SU-DHL-6 (cell line): ENCODE measurements at regions not wholly inside any gene's neighbourhood (a gene's known extent, or its start where the extent isn't known, plus 50 kb on each side); places are given as distances from the start of the nearest gene placed in this dataset.
A peak's percentile ranks its signal among the peaks of the same experiment; 100 is the strongest.
"Not testable (repeated sequence)": the region's sequence is repeated elsewhere in the genome, so short reads cannot be mapped to it uniquely, and the experiment has no call there.

Experiments
- H2AFZ ChIP-seq: fragments of 200-600 bp; sonication (generic); 2 replicates; pipeline ENCODE4 v1.6.1; 2014; ENCODE audit warnings: low read depth, mild to moderate bottlenecking, moderate library complexity, mixed read lengths, antibody characterized with exemption, low read length; ENCODE audit not compliant: severe bottlenecking
- H3F3A ChIP-seq: fragments of 200-600 bp; shearing (Covaris generic); 2 replicates; pipeline ENCODE4 v1.6.0; 2016; ENCODE audit warnings: antibody characterized with exemption, mild to moderate bottlenecking; ENCODE audit not compliant: insufficient read depth
- H3K27ac ChIP-seq: fragments of 200-600 bp; sonication (generic); 2 replicates; pipeline ENCODE4 v1.5.1; 2016; ENCODE audit warnings: low read depth, mild to moderate bottlenecking, low read length, moderate library complexity, mixed read lengths
- H3K27me3 ChIP-seq: fragments of 200-600 bp; sonication (generic), shearing (Covaris generic); 2 replicates; pipeline ENCODE4 v1.6.0; 2014; ENCODE audit warnings: mild to moderate bottlenecking, low read length
- H3K36me3 ChIP-seq: fragments of 200-600 bp; sonication (generic); 2 replicates; pipeline ENCODE4 v1.6.1; 2014; ENCODE audit warnings: mild to moderate bottlenecking, low read length, mixed read lengths
- H3K4me2 ChIP-seq: fragments of 300-600, 200-600 bp; shearing (Covaris generic), sonication (generic); 2 replicates; pipeline ENCODE4 v1.6.0; 2014; ENCODE audit warnings: low read length, low read depth, mild to moderate bottlenecking; ENCODE audit not compliant: poor library complexity, severe bottlenecking
- H3K4me3 ChIP-seq: fragments of 200-600 bp; sonication (generic); 2 replicates; pipeline ENCODE4 v1.5.1; 2014; ENCODE audit warnings: antibody characterized with exemption, low read length, mild to moderate bottlenecking, mixed read lengths; ENCODE audit not compliant: insufficient read depth, poor library complexity, severe bottlenecking
- H3K79me2 ChIP-seq: fragments of 200-600 bp; sonication (generic); 2 replicates; pipeline ENCODE4 v1.6.1; 2014; ENCODE audit warnings: mild to moderate bottlenecking, low read length, moderate library complexity; ENCODE audit not compliant: insufficient read depth
- H3K9ac ChIP-seq: fragments of 200-600 bp; sonication (generic); 2 replicates; pipeline ENCODE4 v1.7.0; 2014; ENCODE audit warnings: mild to moderate bottlenecking, low read length
- H3K9me2 ChIP-seq: fragments of 200-600 bp; sonication (generic); replicated peaks from 2 replicates; pipeline ENCODE4 v1.6.1; 2014; ENCODE audit warnings: low read length; ENCODE audit not compliant: insufficient read depth
- H3K9me3 ChIP-seq: fragments of 200-600 bp; sonication (generic); 2 replicates; pipeline ENCODE4 v1.6.1; 2014; ENCODE audit warnings: low read length, mixed read lengths; ENCODE audit not compliant: insufficient read depth
- H4K20me1 ChIP-seq: fragments of 200-600 bp; sonication (generic); 2 replicates; pipeline ENCODE4 v1.6.1; 2014; ENCODE audit warnings: low read depth, mild to moderate bottlenecking, antibody characterized with exemption, low read length, moderate library complexity, mixed read lengths
- EZH2phosphoT487 ChIP-seq: fragments of 200-600 bp; sonication (generic), shearing (Covaris generic); conservative IDR thresholded peaks from 2 replicates; pipeline ENCODE4 v1.6.1; 2018; ENCODE audit warnings: mild to moderate bottlenecking, antibody characterized with exemption, low read length, moderate library complexity, mixed read lengths
- TF ChIP-seq, protein P1 (sequence below): fragments of 200-600 bp; sonication (generic); IDR thresholded peaks from one replicate; pipeline ENCODE4 v1.5.1; 2017; ENCODE audit warnings: antibody characterized with exemption, mild to moderate bottlenecking, low read length, moderate library complexity; ENCODE audit not compliant: insufficient read depth, poor library complexity, severe bottlenecking

- peaks cover 3% of the 10 kb centered on the region; the same call in 1 of the 2 replicates for H3K9me3 ChIP-seq
Measured at GRCh38 chr14:42994051-42994736, 1387.5 kb downstream of the LRFN5 start.

GRCh38 chr14:42992930-42993329 lies 1386.3 kb downstream of the LRFN5 start:
- Histone ChIP-seq H3K27ac (no peak overlapping the region), H4K20me1 (no peaks in the 10 kb centered on the region), H3K4me3 (no peak overlapping the region), H3K79me2 (no peaks in the 10 kb centered on the region), H3K9me2 (no peaks in the 10 kb centered on the region), H3K9me3 (peaks cover 3% of the 10 kb centered on the region; the same call in 1 of the 2 replicates), H3K9ac (no peak overlapping the region), H3K4me2 (no peak overlapping the region), H3K27me3 (no peaks in the 10 kb centered on the region), H2AFZ (peak overlapping the region; percentile 86), H3K36me3 (no peaks in the 10 kb centered on the region), H3F3A (no peaks in the 10 kb centered on the region)
- no peak for TF ChIP-seq EZH2phosphoT487
- TF ChIP-seq, protein P1, sequence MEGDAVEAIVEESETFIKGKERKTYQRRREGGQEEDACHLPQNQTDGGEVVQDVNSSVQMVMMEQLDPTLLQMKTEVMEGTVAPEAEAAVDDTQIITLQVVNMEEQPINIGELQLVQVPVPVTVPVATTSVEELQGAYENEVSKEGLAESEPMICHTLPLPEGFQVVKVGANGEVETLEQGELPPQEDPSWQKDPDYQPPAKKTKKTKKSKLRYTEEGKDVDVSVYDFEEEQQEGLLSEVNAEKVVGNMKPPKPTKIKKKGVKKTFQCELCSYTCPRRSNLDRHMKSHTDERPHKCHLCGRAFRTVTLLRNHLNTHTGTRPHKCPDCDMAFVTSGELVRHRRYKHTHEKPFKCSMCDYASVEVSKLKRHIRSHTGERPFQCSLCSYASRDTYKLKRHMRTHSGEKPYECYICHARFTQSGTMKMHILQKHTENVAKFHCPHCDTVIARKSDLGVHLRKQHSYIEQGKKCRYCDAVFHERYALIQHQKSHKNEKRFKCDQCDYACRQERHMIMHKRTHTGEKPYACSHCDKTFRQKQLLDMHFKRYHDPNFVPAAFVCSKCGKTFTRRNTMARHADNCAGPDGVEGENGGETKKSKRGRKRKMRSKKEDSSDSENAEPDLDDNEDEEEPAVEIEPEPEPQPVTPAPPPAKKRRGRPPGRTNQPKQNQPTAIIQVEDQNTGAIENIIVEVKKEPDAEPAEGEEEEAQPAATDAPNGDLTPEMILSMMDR, result no peak

More at GRCh38 chr14:42994051-42994736, 1387.5 kb downstream of the LRFN5 start:
- Histone ChIP-seq H3K9ac (no peak overlapping the region), H3K36me3 (no peaks in the 10 kb centered on the region), H3K4me2 (no peak overlapping the region), H3K9me2 (no peaks in the 10 kb centered on the region), H2AFZ (peak overlapping the region; percentile 86), H3K4me3 (no peak overlapping the region), H3K27me3 (no peaks in the 10 kb centered on the region), H4K20me1 (no peaks in the 10 kb centered on the region), H3K79me2 (no peaks in the 10 kb centered on the region), H3K27ac (no peak overlapping the region), H3F3A (no peaks in the 10 kb centered on the region)
- TF ChIP-seq EZH2phosphoT487, result no peak
- TF ChIP-seq, protein P1, result no peak

DNA sequence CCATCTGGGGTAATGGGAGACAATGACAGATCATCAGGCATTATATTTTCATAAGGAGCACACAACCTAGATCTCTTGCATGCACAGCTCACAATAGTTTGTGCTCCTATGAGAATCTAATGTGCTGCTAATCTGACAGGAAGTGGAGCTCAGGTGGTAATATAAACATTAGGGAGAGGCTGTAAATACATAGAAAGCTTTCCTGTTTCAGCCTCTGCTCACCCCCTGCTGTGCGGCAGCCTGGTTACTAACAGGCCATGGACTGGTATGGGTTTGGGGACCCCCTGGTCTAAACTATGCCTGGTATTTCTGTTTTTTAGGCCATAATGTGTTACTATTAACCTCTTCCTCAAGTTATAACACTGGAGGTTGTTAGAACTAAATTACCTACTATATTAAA lies 1373.7 kb downstream of the LRFN5 start:
- Histone ChIP-seq H3K27ac (no peak overlapping the region), H3K9me3 (peaks cover 8% of the 10 kb centered on the region; the same call in 1 of the 2 replicates), H3K27me3 (no peaks in the 10 kb centered on the region), H3K4me3 (no peak overlapping the region), H3K79me2 (no peaks in the 10 kb centered on the region), H3K36me3 (0 out of 2 replicates have a peak, but pooled peaks cover 3% of the 10 kb centered on the region), H4K20me1 (no peaks in the 10 kb centered on the region), H3K9me2 (no peaks in the 10 kb centered on the region), H3K4me2 (no peak overlapping the region), H3F3A (no peaks in the 10 kb centered on the region), H3K9ac (no peak overlapping the region), H2AFZ (peak overlapping the region; percentile 86)
- TF ChIP-seq, protein P1, result no peak
- TF ChIP-seq EZH2phosphoT487, result no peak

- not testable (repeated sequence) for H2AFZ ChIP-seq, H3K27ac ChIP-seq, H3K36me3 ChIP-seq, H4K20me1 ChIP-seq, H3K27me3 ChIP-seq, H3K4me2 ChIP-seq, H3K9me2 ChIP-seq, H3K79me2 ChIP-seq, H3K9me3 ChIP-seq, H3K9ac ChIP-seq, H3F3A ChIP-seq, H3K4me3 ChIP-seq
Measured at GRCh38 chr14:42973171-42973570, 1366.5 kb downstream of the LRFN5 start.
